ENCODE measurements at regions not wholly inside any gene's neighbourhood (a gene's known extent, or its start where the extent isn't known, plus 50 kb on each side); places are given as distances from the start of the nearest gene placed in this dataset.
"Not testable (repeated sequence)": the region's sequence is repeated elsewhere in the genome, so short reads cannot be mapped to it uniquely, and the experiment has no call there.

GRCh38 chr10:85105614-85106255, 777.3 kb downstream of the CCSER2 start:
- Histone ChIP-seq H3K27me3 (replicated peaks) (no peaks in the 10 kb centered on the region), H3K4me3 (ENCODE audit: low read depth, low read length) (no peak overlapping the region), H3K36me3 (replicated peaks) (no peaks in the 10 kb centered on the region), H3K27ac (no peak overlapping the region)
- in situ Hi-C loops (cut with HindIII; ENCODE audit: low pct_ligation_motif_present, low sequenced_read_pairs) = no loop called here
- peak; percentile 31 for TF ChIP-seq CTCF (IDR thresholded peaks at IDR 0.05; ENCODE audit: low read depth, low read length, missing control alignments)
- DNase-seq = no peak

- Histone ChIP-seq H3K27ac (no peak overlapping the region), H3K4me3 (ENCODE audit: low read depth, low read length) (no peak overlapping the region), H3K36me3 (replicated peaks) (no peaks in the 10 kb centered on the region), H3K27me3 (replicated peaks) (no peaks in the 10 kb centered on the region)
- in situ Hi-C loops (cut with HindIII; ENCODE audit: low pct_ligation_motif_present, low sequenced_read_pairs) = no loop called here
- TF ChIP-seq CTCF (IDR thresholded peaks at IDR 0.05; ENCODE audit: low read depth, low read length, missing control alignments) = no peak
- DNase-seq = no peak
Observed at GRCh38 chr10:85111271-85111670, 782.9 kb downstream of the CCSER2 start.

- TF ChIP-seq CTCF (IDR thresholded peaks at IDR 0.05; ENCODE audit: low read depth, low read length, missing control alignments) = no peak
- H3K27ac ChIP-seq = no peak overlapping the region
- H3K27me3 ChIP-seq (replicated peaks) = no peaks in the 10 kb centered on the region
- H3K4me3 ChIP-seq (ENCODE audit: low read depth, low read length) = no peak overlapping the region
- H3K36me3 ChIP-seq (replicated peaks) = no peaks in the 10 kb centered on the region
- DNase-seq = no peak
- in situ Hi-C loops (cut with HindIII; ENCODE audit: low pct_ligation_motif_present, low sequenced_read_pairs) = no loop called here
Observed at GRCh38 chr10:85124603-85125051, 796.2 kb downstream of the CCSER2 start.

- H3K27ac ChIP-seq = no peak overlapping the region
- no peaks in the 10 kb centered on the region for H3K36me3 ChIP-seq (replicated peaks)
- no peaks in the 10 kb centered on the region for H3K27me3 ChIP-seq (replicated peaks)
- in situ Hi-C loops (cut with HindIII; ENCODE audit: low pct_ligation_motif_present, low sequenced_read_pairs) = no loop called here
- H3K4me3 ChIP-seq (ENCODE audit: low read depth, low read length) = no peak overlapping the region
- no peak for TF ChIP-seq CTCF (IDR thresholded peaks at IDR 0.05; ENCODE audit: low read depth, low read length, missing control alignments)
- DNase-seq = no peak
Observed at GRCh38 chr10:85137253-85137652, 808.9 kb downstream of the CCSER2 start.

GRCh38 chr10:85138046-85138445, 809.7 kb downstream of the CCSER2 start:
- no peaks in the 10 kb centered on the region for H3K27me3 ChIP-seq (replicated peaks)
- H3K27ac ChIP-seq = no peak overlapping the region
- H3K4me3 ChIP-seq (ENCODE audit: low read depth, low read length) = no peak overlapping the region
- H3K36me3 ChIP-seq (replicated peaks) = no peaks in the 10 kb centered on the region
- no peak for DNase-seq
- TF ChIP-seq CTCF (IDR thresholded peaks at IDR 0.05; ENCODE audit: low read depth, low read length, missing control alignments) = no peak
- in situ Hi-C loops (cut with HindIII; ENCODE audit: low pct_ligation_motif_present, low sequenced_read_pairs) = no loop called here

- in situ Hi-C loops (cut with HindIII; ENCODE audit: low pct_ligation_motif_present, low sequenced_read_pairs) = no loop called here
Observed at GRCh38 chr10:85139124-85139523, 810.7 kb downstream of the CCSER2 start.

GRCh38 chr10:85141520-85141919, 813.1 kb downstream of the CCSER2 start:
- H3K27me3 ChIP-seq (replicated peaks); in situ Hi-C loops (cut with HindIII; ENCODE audit: low pct_ligation_motif_present, low sequenced_read_pairs); H3K36me3 ChIP-seq (replicated peaks); H3K27ac ChIP-seq; H3K4me3 ChIP-seq (ENCODE audit: low read depth, low read length); DNase-seq: not testable (repeated sequence)

More at GRCh38 chr10:85139124-85139523, 810.7 kb downstream of the CCSER2 start:
- H3K36me3 ChIP-seq (replicated peaks) = no peaks in the 10 kb centered on the region
- TF ChIP-seq CTCF (IDR thresholded peaks at IDR 0.05; ENCODE audit: low read depth, low read length, missing control alignments) = no peak
- no peak for DNase-seq
- H3K27ac ChIP-seq = no peak overlapping the region
- no peak overlapping the region for H3K4me3 ChIP-seq (ENCODE audit: low read depth, low read length)
- H3K27me3 ChIP-seq (replicated peaks) = no peaks in the 10 kb centered on the region
